NT2/D1 (cell line): ENCODE measurements at regions not wholly inside any gene's neighbourhood (a gene's known extent, or its start where the extent isn't known, plus 50 kb on each side); places are given as distances from the start of the nearest gene placed in this dataset.

Experiments
- DNase-seq: peaks from one replicate; pipeline ENCODE4 v3.0.0-alpha.2; 2011; ENCODE audit warnings: low read depth, low spot score
- H3K27me3 ChIP-seq: 2 replicates; pipeline ENCODE4 v1.6.0; 2011; ENCODE audit warnings: mild to moderate bottlenecking; ENCODE audit not compliant: insufficient read length, insufficient read depth
- H3K36me3 ChIP-seq: 2 replicates; pipeline ENCODE4 v1.6.1; 2011; ENCODE audit warnings: mild to moderate bottlenecking, low read length, mixed read lengths; ENCODE audit not compliant: insufficient read depth, insufficient read length
- H3K4me1 ChIP-seq: 2 replicates; pipeline ENCODE4 v1.5.1; 2011; ENCODE audit not compliant: insufficient read depth, insufficient read length
- H3K4me3 ChIP-seq: 2 replicates; pipeline ENCODE4 v1.5.1; 2011; ENCODE audit warnings: low read depth; ENCODE audit not compliant: insufficient read length
- H3K9ac ChIP-seq: 2 replicates; pipeline ENCODE4 v1.6.0; 2011; ENCODE audit warnings: low read depth; ENCODE audit not compliant: insufficient read length
- H3K9me3 ChIP-seq: 2 replicates; pipeline ENCODE4 v1.5.1; 2011; ENCODE audit warnings: mild to moderate bottlenecking, low read length; ENCODE audit not compliant: insufficient read depth
- SUZ12 ChIP-seq: IDR thresholded peaks from 2 replicates; pipeline ENCODE4 v1.6.1; 2011; ENCODE audit not compliant: insufficient read length, insufficient read depth; ENCODE audit errors: extremely low read depth
- YY1 ChIP-seq: IDR thresholded peaks from 2 replicates; pipeline ENCODE4 v1.6.1; 2011; ENCODE audit not compliant: insufficient read length, insufficient read depth
- ZNF274 ChIP-seq: IDR thresholded peaks from 2 replicates; pipeline ENCODE4 v1.6.1; 2011; ENCODE audit warnings: mild to moderate bottlenecking, low read depth, low read length

DNA sequence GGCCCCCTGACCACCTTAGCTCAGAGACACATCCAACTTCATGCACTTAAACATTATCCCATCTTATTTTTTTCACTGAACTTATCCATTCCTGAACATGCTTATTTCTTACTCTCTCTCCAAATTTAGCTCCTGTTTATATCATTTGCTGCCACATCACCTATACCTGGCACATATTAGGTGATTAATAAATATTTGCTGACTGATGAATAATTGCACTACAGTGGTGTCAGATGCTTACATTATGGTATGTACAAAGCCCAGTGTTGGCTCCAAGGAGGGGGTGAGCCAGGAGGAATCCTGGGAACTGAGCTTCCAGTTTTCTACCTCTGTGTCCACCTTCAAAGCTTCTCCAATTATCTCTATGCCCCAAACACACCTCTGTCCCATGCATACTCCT is 124.0 kb upstream of the PMFBP1 start:
- no peak overlapping the region for H3K4me3 ChIP-seq
- no peaks in the 10 kb centered on the region for H3K4me1 ChIP-seq
- no peaks in the 10 kb centered on the region for H3K27me3 ChIP-seq
- no peaks in the 10 kb centered on the region for H3K36me3 ChIP-seq
- no peak overlapping the region for H3K9ac ChIP-seq
- TF ChIP-seq YY1 (no peak), ZNF274 (no peak), SUZ12 (no peak)
- no peaks in the 10 kb centered on the region for H3K9me3 ChIP-seq
- DNase-seq = no peak

DNA sequence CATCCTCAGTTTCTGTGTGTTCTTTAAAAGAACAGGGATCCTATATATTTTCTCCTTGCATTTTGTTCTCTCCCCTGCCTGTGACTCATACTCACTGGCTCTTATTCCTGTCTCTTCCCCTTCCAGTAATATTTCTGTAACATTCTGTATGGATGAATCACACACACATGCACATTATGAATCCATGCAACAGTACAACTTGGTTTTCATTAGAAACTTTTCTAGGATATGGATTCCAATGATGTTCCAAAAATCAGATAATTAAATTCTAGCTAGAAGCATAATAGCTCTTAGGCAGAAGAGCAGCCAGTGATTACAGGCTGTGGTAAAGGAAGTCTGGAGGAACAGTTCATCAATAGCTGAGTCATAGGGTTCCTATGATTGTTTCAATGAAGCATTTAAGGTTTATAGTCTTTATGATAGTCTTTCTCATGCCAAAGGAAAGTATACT is 119.6 kb upstream of the PMFBP1 start:
- Histone ChIP-seq H3K4me3 (no peak overlapping the region), H3K4me1 (no peaks in the 10 kb centered on the region), H3K9ac (no peak overlapping the region), H3K27me3 (no peaks in the 10 kb centered on the region), H3K36me3 (no peaks in the 10 kb centered on the region), H3K9me3 (no peaks in the 10 kb centered on the region)
- no peak for DNase-seq
- TF ChIP-seq YY1 (no peak), ZNF274 (no peak), SUZ12 (no peak)

DNA sequence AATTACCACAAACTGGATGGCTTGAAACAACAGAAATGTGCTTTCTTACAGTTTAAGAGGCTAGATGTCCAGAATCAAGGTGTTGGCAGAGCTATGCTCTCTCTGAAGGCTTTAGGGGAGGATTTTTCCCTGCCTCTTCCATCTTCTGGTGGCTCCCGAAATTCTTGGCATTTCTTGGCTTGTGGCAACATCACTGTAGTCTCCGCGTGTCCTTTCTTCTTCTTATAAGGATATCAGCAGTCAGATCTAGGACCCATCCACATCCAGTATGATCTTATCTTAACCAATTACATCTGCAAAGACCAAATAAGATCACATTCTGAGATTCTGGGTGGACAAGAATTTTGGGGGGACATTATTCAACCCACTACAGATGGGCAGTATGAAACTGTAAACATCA is 119.2 kb upstream of the PMFBP1 start:
- no peaks in the 10 kb centered on the region for H3K4me1 ChIP-seq
- H3K36me3 ChIP-seq = no peaks in the 10 kb centered on the region
- DNase-seq = no peak
- H3K27me3 ChIP-seq = no peaks in the 10 kb centered on the region
- no peaks in the 10 kb centered on the region for H3K9me3 ChIP-seq
- TF ChIP-seq SUZ12 (no peak), ZNF274 (no peak), YY1 (no peak)
- H3K4me3 ChIP-seq = no peak overlapping the region
- H3K9ac ChIP-seq = no peak overlapping the region

DNA sequence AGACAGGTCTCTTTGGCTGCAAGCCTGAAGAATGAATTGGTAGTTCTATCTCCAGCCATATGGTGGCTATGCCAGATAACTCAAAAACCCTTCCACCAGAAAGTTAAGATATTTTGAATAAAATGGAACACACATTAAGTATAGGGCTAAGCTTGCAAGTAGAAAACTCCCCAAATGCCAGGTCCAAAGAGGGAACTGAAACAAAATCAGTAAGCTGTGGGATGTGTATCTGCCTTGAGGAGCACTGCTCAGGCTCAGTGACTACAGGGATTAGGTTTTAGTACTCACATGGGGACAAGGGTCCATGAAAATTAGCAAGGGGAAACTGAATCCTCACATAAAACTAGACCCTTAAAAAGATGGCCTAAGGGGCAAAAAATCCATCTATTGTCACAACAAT is 115.7 kb upstream of the PMFBP1 start:
- H3K9ac ChIP-seq = no peak overlapping the region
- TF ChIP-seq SUZ12 = no peak
- no peak for TF ChIP-seq ZNF274
- no peak for TF ChIP-seq YY1
- H3K4me1 ChIP-seq = peaks cover 6% of the 10 kb centered on the region
- H3K4me3 ChIP-seq = no peak overlapping the region
- no peak for DNase-seq
- no peaks in the 10 kb centered on the region for H3K9me3 ChIP-seq
- no peaks in the 10 kb centered on the region for H3K36me3 ChIP-seq
- H3K27me3 ChIP-seq = no peaks in the 10 kb centered on the region

DNA sequence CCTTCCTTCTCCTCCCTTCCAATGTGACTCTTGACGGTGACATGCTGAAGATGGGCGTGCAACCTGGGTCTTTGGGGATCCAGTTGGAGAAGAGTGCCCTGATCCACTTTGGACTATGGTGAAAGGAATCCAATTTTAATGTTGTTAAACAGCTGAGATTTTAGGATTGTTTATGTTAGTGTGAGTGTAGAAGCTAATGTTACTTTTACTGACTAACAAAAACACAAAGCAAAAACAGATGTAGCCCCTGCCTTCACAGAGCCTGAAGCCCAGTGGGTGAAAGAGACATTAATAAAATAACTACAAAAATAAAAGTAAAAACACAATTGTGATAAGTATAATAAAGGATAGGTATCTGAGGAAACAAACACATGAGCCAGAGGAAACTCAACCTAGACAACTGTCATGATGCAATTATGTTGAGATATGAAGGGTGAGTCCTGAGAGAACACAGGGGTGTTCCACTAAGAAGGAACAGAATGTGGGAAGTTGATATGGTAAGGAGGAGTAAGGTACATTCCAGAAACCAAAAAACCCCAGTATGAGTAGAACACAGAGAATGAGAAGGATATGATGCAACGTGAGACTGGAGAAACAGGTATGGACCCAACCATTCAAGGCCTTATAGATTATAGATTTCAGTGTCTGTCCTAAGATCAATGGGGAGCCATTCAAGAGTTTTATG is 115.1 kb upstream of the PMFBP1 start:
- no peak overlapping the region for H3K9ac ChIP-seq
- H3K27me3 ChIP-seq = no peaks in the 10 kb centered on the region
- H3K36me3 ChIP-seq = no peaks in the 10 kb centered on the region
- TF ChIP-seq ZNF274 = no peak
- no peak for TF ChIP-seq SUZ12
- TF ChIP-seq YY1 = no peak
- H3K9me3 ChIP-seq = no peaks in the 10 kb centered on the region
- no peak for DNase-seq
- H3K4me1 ChIP-seq = peaks cover 6% of the 10 kb centered on the region
- no peak overlapping the region for H3K4me3 ChIP-seq

DNA sequence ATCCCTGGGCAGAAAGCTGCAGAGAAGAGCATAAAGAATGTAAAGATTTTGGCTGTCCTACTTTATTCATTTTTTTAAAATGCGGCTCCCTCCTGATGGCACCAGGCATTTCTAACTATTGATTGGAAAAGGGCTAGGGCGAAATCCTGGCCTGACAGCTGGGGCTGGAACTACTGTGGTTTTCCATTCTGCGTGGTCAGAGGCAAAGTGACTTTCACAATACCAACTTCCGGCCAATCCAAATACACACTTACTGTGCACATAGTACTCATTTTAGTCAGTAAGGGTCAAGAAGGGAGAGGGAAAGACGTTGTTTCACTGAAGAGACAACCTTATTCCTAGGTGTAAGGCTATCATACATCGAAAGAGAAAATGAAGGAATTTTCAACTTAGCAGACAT is 113.8 kb upstream of the PMFBP1 start:
- Histone ChIP-seq H3K4me1 (peaks cover 6% of the 10 kb centered on the region), H3K4me3 (no peak overlapping the region)

DNA sequence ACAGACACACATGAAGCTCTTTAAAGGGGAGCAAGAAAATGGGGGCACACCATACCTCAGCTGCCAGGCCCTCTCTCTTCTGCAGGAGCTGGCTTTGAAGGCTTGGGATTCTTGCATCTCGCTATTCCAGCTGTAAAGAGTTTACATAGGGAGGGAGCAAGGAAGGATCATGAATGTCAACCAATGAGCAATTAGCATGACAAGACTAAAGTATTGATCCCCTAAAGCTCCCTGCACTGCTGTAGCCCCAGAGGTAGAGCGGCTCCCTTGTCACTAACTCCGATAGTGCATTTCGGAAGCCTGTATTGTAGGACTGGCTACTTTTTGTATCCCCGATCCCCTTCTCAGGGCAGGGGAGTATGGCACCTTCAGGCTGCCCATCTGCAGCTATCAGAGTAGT is 113.4 kb upstream of the PMFBP1 start:
- Histone ChIP-seq H3K9me3 (no peaks in the 10 kb centered on the region), H3K27me3 (no peaks in the 10 kb centered on the region), H3K9ac (no peak overlapping the region)

More for the DNA sequence above, 113.8 kb upstream of the PMFBP1 start:
- no peak for DNase-seq
- no peaks in the 10 kb centered on the region for H3K27me3 ChIP-seq
- TF ChIP-seq ZNF274 (no peak), SUZ12 (no peak)
- H3K9ac ChIP-seq = no peak overlapping the region
- no peaks in the 10 kb centered on the region for H3K36me3 ChIP-seq
- no peaks in the 10 kb centered on the region for H3K9me3 ChIP-seq

More for the DNA sequence above, 113.4 kb upstream of the PMFBP1 start:
- Histone ChIP-seq H3K4me1 (peaks cover 6% of the 10 kb centered on the region), H3K36me3 (no peaks in the 10 kb centered on the region), H3K4me3 (no peak overlapping the region)
- no peak for TF ChIP-seq ZNF274
- no peak for TF ChIP-seq YY1
- TF ChIP-seq SUZ12 = no peak
- peak; percentile 54 for DNase-seq
